RPMI7951 (cell line): ENCODE measurements at regions not wholly inside any gene's neighbourhood (a gene's known extent, or its start where the extent isn't known, plus 50 kb on each side); places are given as distances from the start of the nearest gene placed in this dataset.

Source experiments
- DNase-seq: peaks from one replicate; pipeline ENCODE4 v3.0.0-alpha.2; 2012; ENCODE audit warnings: low read depth

DNA sequence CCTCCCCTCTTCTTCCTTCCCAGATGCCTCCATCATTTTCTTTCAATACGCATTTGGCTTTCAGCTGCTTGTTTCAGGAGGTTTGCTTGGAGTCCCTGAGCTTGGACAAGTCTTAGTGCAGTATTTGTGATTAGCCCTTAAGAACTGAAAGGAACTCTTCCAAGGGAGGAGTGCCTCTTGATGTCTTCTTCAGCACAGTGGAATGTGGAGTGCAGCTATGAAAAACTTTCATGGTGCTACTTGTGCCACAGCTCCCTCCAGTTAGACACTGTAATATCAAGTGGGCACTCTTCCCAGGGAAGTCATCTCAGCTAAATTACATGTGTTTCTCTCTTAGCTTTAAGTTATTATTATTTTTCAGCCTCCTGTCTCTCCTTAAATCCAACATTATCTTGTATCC is 173.1 kb downstream of the NECTIN3 start:
- no peak for DNase-seq

- DNase-seq = peak; percentile 82
Measured at GRCh38 chr3:111246967-111247760, 175.5 kb downstream of the NECTIN3 start.

- DNase-seq = no peak
Measured at GRCh38 chr3:111248406-111248805, 176.8 kb downstream of the NECTIN3 start.

- DNase-seq = no peak
Measured at GRCh38 chr3:111249421-111249820, 177.8 kb downstream of the NECTIN3 start.

DNA sequence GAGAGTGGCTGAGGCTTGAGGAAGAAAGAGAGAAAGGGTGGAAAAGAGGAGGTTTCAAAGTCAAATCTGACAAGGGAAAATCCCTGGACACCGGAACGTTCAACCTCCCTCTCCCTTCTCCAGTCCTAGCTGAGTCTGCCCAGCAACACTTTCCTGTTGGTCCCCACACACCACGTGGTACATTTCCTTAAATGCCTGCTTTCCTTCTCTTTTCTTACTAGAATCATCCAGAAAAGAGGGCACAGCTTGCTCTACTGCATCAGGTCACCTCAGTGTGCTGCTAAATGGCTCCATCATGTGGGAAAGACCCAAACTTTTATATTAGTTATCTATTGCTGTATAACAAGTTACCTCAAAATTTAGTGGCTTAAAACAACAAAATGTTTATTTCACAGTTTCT is 181.2 kb downstream of the NECTIN3 start:
- DNase-seq = peak; percentile 76

DNA sequence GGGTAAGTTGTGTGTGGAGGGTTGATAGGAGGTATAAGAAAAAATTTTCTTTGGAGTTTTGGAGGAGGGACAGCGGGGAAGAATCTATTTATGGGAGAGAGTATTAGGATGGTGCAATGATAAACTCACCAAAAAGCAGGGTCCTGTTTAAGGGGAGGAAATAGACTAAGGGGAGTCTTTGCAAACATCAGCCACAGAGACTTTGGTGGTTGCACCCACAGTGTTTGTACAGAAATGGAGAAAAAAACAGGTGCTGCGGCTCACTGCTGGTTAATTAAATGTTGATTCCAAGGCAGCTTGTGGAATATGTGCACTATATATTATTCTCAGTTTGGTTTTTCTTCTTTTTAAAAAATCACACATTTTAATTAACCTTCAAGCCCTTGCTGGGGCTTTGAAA is 182.1 kb downstream of the NECTIN3 start:
- DNase-seq = no peak

DNA sequence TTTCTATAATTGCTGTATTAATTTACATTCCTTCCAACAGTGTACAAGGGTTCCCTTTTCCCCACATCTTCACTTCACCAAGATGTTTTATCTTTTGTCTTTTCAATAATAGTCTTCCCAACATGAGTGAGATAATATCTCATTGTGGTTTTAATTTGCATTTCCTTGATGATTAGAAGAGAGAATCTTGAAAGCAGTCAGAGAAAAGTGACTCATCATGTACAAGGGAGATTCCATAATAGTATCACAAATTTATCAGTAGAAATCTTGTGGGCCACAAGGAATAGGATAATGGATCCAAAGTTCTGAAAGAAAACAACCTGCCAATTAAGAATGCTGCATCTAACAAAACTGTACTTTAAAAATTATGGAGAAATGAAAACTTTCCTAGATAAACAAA is 189.3 kb downstream of the NECTIN3 start:
- peak; percentile 75 for DNase-seq

GRCh38 chr3:111269777-111270176 is 198.2 kb downstream of the NECTIN3 start:
- DNase-seq = no peak

DNA sequence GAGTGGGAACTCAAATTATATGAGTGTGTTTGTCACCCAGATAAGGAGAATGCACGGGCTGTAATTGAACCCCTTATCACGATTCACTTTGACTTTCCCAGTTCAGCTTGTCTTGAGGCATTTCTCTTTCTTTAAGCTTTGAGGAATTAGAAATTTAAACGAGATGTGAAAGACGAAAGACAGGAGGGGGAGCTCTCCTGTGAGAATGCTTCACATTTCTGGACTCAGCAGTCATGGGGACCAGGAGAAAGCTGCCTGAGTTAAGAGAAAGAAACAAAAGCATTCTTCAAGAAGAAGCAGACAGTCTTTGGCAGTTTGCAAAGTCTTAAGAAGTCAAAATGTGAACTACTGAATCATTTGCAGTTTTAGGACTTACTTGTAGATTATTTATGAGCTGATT is 205.6 kb downstream of the NECTIN3 start:
- peak; percentile 45 for DNase-seq

- DNase-seq = no peak
Measured at GRCh38 chr3:111278959-111279358, 207.3 kb downstream of the NECTIN3 start.

GRCh38 chr3:111282024-111282423 is 210.4 kb downstream of the NECTIN3 start:
- peak; percentile 51 for DNase-seq

GRCh38 chr3:111283165-111283564 is 211.5 kb downstream of the NECTIN3 start:
- DNase-seq = peak; percentile 10

GRCh38 chr3:111284503-111285183 is 213.0 kb downstream of the NECTIN3 start:
- DNase-seq = no peak

DNA sequence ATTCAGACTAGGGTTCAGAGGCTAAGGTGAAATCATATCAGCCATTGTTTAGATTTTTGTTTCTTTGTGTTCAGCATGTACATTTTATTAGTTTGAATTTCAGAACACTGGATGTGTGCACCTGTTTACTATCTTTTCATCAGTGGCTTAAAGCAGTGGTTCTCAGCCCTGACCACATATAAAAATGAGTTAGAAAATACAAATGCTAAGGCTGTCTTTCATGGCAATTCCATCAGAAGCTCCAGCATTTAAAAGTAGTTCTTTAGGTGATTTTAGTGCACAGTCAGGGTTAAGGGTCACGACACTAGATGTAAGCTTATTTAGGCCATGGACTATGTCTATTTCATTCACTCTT is 213.5 kb downstream of the NECTIN3 start:
- no peak for DNase-seq

DNA sequence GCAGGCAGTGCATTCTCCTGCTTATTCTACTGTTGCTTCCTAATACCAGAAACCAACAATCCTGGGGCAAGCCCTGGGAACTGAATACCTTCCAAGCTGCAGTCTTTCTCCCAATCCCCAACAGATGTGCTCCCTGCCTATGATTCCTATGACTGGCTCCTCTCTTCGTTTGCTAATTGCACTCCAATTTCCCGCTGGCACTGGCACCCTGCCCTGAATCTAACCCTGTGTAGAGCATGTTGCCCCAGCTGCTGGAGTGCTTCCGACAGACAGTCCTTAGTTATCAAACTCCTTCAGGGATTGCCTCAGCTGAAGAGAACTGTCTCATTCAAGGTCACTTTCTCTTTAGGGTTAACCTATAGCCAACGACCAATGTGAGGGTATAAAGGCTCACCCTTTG is 214.1 kb downstream of the NECTIN3 start:
- peak; percentile 51 for DNase-seq

GRCh38 chr3:111286746-111287145 is 215.1 kb downstream of the NECTIN3 start:
- DNase-seq = no peak

- no peak for DNase-seq
Measured at GRCh38 chr3:111292117-111292516, 220.5 kb downstream of the NECTIN3 start.

DNA sequence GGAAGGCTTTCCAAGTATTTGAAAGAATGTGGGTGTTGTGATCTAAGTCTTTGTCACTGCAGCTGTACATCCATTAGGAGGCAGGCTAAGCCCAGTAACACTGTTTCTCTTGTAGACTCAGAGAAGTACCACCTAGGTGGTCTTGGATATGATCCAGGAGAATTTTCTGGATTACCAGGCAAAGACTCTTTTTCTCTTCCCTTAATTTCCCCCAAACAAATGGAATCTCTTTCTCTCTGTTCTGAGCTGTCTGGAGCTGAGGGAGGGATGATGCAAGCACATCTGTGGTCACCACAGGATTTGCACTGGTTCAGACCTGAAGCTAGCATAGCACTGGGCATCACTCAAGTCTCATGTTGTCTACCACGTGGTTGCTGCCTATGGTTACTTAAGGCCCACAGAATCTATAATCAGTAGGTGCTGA is 227.6 kb downstream of the NECTIN3 start:
- DNase-seq = peak; percentile 56

DNA sequence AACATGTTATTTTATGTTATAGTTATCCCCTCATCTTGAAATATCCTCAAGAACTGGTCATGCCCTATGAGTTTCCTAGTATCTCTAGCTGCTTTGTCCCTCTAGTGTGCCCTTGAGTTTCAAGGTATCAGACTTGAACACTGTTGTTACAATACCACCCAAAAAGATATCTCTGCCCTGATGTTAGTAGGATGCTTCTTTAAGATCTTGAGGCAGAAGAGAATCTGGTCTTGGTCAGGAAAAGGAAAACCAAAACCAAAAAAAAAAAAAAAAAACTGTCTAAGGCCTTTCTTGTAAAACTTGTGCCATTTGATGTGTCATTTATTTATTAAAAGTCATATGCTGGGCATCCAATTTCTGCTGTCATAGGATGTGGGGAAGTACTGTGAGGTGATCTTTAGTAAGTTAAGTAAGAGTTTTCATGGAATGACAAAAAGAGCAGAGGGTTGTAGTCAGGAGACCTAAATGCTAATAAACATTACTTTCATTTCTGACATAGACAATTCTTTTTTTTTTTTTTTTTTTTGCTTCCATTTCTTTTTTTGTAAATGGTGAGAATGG is 229.7 kb downstream of the NECTIN3 start:
- peak; percentile 10 for DNase-seq

GRCh38 chr3:111302063-111302462 is 230.4 kb downstream of the NECTIN3 start:
- DNase-seq = no peak

DNA sequence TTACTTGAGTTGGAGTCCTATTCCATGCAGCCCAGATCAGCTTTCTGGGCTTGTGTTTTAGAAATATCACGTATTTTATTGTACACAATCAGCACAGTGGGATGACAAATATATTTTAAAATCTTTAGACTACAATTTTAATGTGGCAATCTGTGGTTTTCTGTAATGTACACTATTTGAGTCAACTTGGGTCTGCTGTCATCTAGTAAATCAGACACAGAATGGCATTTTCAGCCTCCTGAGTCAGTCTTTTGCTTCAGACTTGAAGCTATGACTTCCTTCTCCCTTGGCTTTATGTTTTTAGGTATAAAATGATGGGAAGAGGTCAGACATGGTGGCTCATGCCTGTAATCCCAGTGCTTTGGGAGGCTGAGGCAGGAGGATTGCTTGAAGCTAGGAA is 232.1 kb downstream of the NECTIN3 start:
- DNase-seq = no peak

DNA sequence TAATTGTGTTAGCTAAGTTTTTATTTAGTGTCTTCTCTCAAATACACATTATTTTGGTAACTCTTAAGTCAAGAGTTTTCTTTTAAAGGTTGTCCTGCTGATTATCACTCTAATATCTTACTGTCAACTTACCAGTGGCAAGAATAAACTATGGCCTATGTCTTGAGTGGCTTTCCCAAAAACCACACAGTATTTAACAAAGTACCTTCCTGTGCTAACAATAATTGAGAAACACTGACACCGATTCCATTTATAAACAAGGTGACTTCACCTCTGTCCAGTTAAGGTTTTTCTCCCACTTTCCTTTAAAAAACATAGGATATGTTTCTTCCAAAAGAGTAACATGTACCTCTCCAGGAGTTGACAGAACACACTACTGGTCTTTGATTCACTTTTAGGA is 234.3 kb upstream of the CD96 start:
- no peak for DNase-seq

DNA sequence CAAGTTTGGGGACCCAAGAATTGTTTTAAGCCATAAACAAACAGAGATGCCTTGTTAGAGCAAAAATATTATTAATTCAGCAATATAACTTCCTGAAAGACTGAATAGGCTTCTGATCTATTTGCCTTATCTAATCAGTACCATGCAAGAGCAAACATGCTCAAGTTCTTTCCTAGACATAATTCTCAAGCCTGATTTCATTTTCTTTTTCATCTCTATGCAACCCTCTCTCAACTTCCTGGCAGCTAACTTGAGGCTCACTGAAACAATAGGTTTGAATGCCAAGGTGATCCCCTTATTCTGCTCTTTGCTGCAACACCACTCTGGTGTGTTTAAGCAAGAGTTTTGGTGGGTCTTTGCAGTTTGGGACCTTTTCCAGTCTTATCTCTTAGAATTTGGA is 230.9 kb upstream of the CD96 start:
- DNase-seq = no peak
